ENCODE measurements at regions not wholly inside any gene's neighbourhood (a gene's known extent, or its start where the extent isn't known, plus 50 kb on each side); places are given as distances from the start of the nearest gene placed in this dataset.

GRCh38 chr1:63051886-63052285 lies 268.0 kb downstream of the ATG4C start:
- Histone ChIP-seq H3K4me3 (replicated peaks in 1 of 3; ENCODE audit: low read depth in 2 of 3, low read length in 3 of 3) (no peak overlapping the region), H3K27me3 (ENCODE audit: control insufficient read depth in 2 of 2, insufficient read depth in 2 of 2, low read length in 2 of 2) (no peaks in the 10 kb centered on the region), H3K27ac (ENCODE audit: low read depth in 1 of 2, low read length in 2 of 2) (no peak overlapping the region), H3K4me2 (replicated peaks; ENCODE audit: extremely low read depth, low read length, poor library complexity, severe bottlenecking) (no peak overlapping the region), H3K9ac (ENCODE audit: insufficient read depth, low read length, poor library complexity, severe bottlenecking) (no peak overlapping the region), H2AFZ (ENCODE audit: insufficient read depth, low read depth, low read length, poor library complexity, severe bottlenecking) (no peak overlapping the region), H3K4me1 (ENCODE audit: control insufficient read depth in 1 of 2, insufficient read depth in 2 of 2, low read length in 2 of 2) (no peaks in the 10 kb centered on the region), H3K36me3 (replicated peaks in 1 of 2; ENCODE audit: control insufficient read depth in 1 of 2, insufficient read depth in 2 of 2, low read length in 2 of 2) (no peaks in the 10 kb centered on the region), H3K9me3 (replicated peaks in 1 of 2; ENCODE audit: control insufficient read depth in 1 of 2, insufficient read depth in 1 of 2, low read length in 2 of 2) (no peaks in the 10 kb centered on the region), H4K20me1 (ENCODE audit: insufficient read depth, low read length) (no peaks in the 10 kb centered on the region), H3K79me2 (ENCODE audit: insufficient read depth, low read length) (no peaks in the 10 kb centered on the region)
- Mint-ChIP-seq H3K4me3 (no peak overlapping the region), H3K27ac (no peak overlapping the region), H3K36me3 (no peaks in the 10 kb centered on the region), H3K4me1 (no peaks in the 10 kb centered on the region), H3K27me3 (ENCODE audit: low read depth in 3 of 3) (peaks cover 4 to 8% (median 6%) of the 10 kb centered on the region in 3 donors), H3K9me3 (peaks cover 0 to 2% (median 0%) of the 10 kb centered on the region in 7 donors)
- 83% methylated on average over 4 of the region's 6 CpGs for WGBS (ENCODE audit: insufficient coverage)
- intact Hi-C loops (cut with micrococcal nuclease), result no loop called here
- no peak for DNase-seq
- TF ChIP-seq CTCF (IDR thresholded peaks at IDR 0.05), result no peak

- Mint-ChIP-seq H3K36me3 (no peaks in the 10 kb centered on the region), H3K4me3 (no peak overlapping the region), H3K4me1 (no peaks in the 10 kb centered on the region), H3K9me3 (peaks cover 0 to 2% (median 0%) of the 10 kb centered on the region in 7 donors), H3K27ac (no peak overlapping the region), H3K27me3 (ENCODE audit: low read depth in 3 of 3) (peaks cover 4 to 7% (median 5%) of the 10 kb centered on the region in 3 donors)
- Histone ChIP-seq H3K27me3 (ENCODE audit: control insufficient read depth in 2 of 2, insufficient read depth in 2 of 2, low read length in 2 of 2) (no peaks in the 10 kb centered on the region), H3K79me2 (ENCODE audit: insufficient read depth, low read length) (no peaks in the 10 kb centered on the region), H3K4me1 (ENCODE audit: control insufficient read depth in 1 of 2, insufficient read depth in 2 of 2, low read length in 2 of 2) (no peaks in the 10 kb centered on the region), H3K4me2 (replicated peaks; ENCODE audit: extremely low read depth, low read length, poor library complexity, severe bottlenecking) (no peak overlapping the region), H3K27ac (ENCODE audit: low read depth in 1 of 2, low read length in 2 of 2) (no peak overlapping the region), H3K4me3 (replicated peaks in 1 of 3; ENCODE audit: low read depth in 2 of 3, low read length in 3 of 3) (no peak overlapping the region), H3K9me3 (replicated peaks in 1 of 2; ENCODE audit: control insufficient read depth in 1 of 2, insufficient read depth in 1 of 2, low read length in 2 of 2) (no peaks in the 10 kb centered on the region), H4K20me1 (ENCODE audit: insufficient read depth, low read length) (no peaks in the 10 kb centered on the region), H3K9ac (ENCODE audit: insufficient read depth, low read length, poor library complexity, severe bottlenecking) (no peak overlapping the region), H2AFZ (ENCODE audit: insufficient read depth, low read depth, low read length, poor library complexity, severe bottlenecking) (no peak overlapping the region), H3K36me3 (replicated peaks in 1 of 2; ENCODE audit: control insufficient read depth in 1 of 2, insufficient read depth in 2 of 2, low read length in 2 of 2) (no peaks in the 10 kb centered on the region)
- 77% methylated on average over 4 of the region's 4 CpGs for WGBS (ENCODE audit: insufficient coverage)
- TF ChIP-seq CTCF (IDR thresholded peaks at IDR 0.05), result no peak
- intact Hi-C loops (cut with micrococcal nuclease), result no loop called here
- DNase-seq, result no peak
Observed at GRCh38 chr1:63054184-63054583, 268.2 kb upstream of the FOXD3 start.

Measured in CD14-positive monocyte (primary cell).